ENCODE measurements at regions not wholly inside any gene's neighbourhood (a gene's known extent, or its start where the extent isn't known, plus 50 kb on each side); places are given as distances from the start of the nearest gene placed in this dataset.

DNA sequence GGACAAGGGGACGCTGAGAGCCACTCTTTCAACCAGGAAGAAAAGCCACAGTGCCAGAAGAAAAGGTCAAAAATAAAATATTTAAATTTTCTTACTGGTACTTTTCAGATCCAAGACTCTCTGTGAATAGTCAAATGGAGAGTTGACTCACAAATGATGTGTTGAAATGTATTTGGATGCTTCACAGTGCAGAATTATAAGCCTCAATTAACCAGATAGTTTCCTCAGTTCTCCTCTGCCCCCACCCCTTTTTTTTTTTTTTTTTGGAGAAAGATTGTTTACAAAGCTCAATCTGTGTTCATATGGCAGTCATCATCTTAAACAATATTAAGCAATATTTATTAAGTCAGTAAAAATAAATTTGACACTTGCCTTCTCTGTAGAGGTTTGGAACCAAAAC lies 470.8 kb downstream of the FGF9 start:
- Histone ChIP-seq H3K4me1 (ENCODE audit: control insufficient read depth in 2 of 2, insufficient read depth in 2 of 2, low read length in 2 of 2) (no peaks in the 10 kb centered on the region), H3K36me3 (ENCODE audit: control insufficient read depth in 2 of 2, insufficient read depth in 2 of 2, low read length in 2 of 2) (no peaks in the 10 kb centered on the region), H3K27ac (ENCODE audit: low read depth in 2 of 2, low read length in 2 of 2) (no peak overlapping the region), H3K9ac (ENCODE audit: low read depth in 1 of 2, low read length in 2 of 2) (no peak overlapping the region), H3K27me3 (ENCODE audit: control insufficient read depth in 2 of 2, insufficient read depth in 2 of 2, low read length in 2 of 2) (no peaks in the 10 kb centered on the region), H3K9me3 (ENCODE audit: control insufficient read depth in 2 of 2, low read length in 2 of 2) (no peaks in the 10 kb centered on the region), H3K4me3 (ENCODE audit: low read length in 2 of 2) (no peak overlapping the region)

DNA sequence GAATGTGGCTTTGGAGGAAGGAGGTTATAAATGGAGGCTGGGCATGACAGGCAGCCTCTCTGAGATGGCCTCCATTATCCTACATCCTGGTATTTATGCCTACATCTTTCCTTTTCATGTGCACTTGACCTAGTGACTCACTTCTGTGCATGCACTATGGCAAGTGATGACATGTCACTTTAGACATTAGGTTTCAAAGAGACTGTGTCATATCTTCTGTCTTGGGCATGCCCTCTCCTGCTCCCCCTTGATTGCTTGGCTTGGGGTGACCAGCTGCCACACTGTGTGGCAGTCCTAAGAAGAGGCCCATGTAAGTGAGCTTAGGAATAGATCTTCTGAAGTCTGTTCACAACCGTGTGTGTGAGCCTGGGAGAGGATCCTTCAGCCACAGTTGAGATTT lies 472.8 kb downstream of the FGF9 start:
- H3K27me3 ChIP-seq (ENCODE audit: control insufficient read depth in 2 of 2, insufficient read depth in 2 of 2, low read length in 2 of 2) = no peaks in the 10 kb centered on the region
- H3K9me3 ChIP-seq (ENCODE audit: control insufficient read depth in 2 of 2, low read length in 2 of 2) = no peaks in the 10 kb centered on the region
- H3K36me3 ChIP-seq (ENCODE audit: control insufficient read depth in 2 of 2, insufficient read depth in 2 of 2, low read length in 2 of 2) = no peaks in the 10 kb centered on the region
- no peak overlapping the region for H3K9ac ChIP-seq (ENCODE audit: low read depth in 1 of 2, low read length in 2 of 2)
- H3K4me1 ChIP-seq (ENCODE audit: control insufficient read depth in 2 of 2, insufficient read depth in 2 of 2, low read length in 2 of 2) = no peaks in the 10 kb centered on the region
- H3K4me3 ChIP-seq (ENCODE audit: low read length in 2 of 2) = no peak overlapping the region
- H3K27ac ChIP-seq (ENCODE audit: low read depth in 2 of 2, low read length in 2 of 2) = no peak overlapping the region

DNA sequence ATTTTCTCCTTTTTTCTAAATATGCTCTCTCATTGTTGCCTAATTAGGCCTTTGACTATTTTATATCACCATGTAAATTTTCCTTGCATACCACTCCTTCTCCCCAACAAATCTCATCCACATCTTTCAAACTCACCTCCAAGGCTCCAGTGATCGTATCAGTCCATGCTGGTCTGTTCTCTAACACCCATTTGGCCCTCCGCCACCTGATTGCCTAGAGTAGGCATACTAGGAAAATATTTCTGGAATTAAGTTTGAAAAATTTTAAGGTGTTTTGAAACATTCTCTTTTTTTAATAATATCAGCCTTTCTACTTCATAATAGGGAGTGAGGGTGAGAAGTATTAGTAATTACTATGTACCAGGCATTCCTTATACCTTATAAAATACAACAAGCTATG lies 473.9 kb downstream of the FGF9 start:
- Histone ChIP-seq H3K36me3 (ENCODE audit: control insufficient read depth in 2 of 2, insufficient read depth in 2 of 2, low read length in 2 of 2) (no peaks in the 10 kb centered on the region), H3K4me3 (ENCODE audit: low read length in 2 of 2) (no peak overlapping the region), H3K9me3 (ENCODE audit: control insufficient read depth in 2 of 2, low read length in 2 of 2) (no peaks in the 10 kb centered on the region), H3K9ac (ENCODE audit: low read depth in 1 of 2, low read length in 2 of 2) (no peak overlapping the region), H3K4me1 (ENCODE audit: control insufficient read depth in 2 of 2, insufficient read depth in 2 of 2, low read length in 2 of 2) (no peaks in the 10 kb centered on the region), H3K27ac (ENCODE audit: low read depth in 2 of 2, low read length in 2 of 2) (no peak overlapping the region), H3K27me3 (ENCODE audit: control insufficient read depth in 2 of 2, insufficient read depth in 2 of 2, low read length in 2 of 2) (no peaks in the 10 kb centered on the region)

DNA sequence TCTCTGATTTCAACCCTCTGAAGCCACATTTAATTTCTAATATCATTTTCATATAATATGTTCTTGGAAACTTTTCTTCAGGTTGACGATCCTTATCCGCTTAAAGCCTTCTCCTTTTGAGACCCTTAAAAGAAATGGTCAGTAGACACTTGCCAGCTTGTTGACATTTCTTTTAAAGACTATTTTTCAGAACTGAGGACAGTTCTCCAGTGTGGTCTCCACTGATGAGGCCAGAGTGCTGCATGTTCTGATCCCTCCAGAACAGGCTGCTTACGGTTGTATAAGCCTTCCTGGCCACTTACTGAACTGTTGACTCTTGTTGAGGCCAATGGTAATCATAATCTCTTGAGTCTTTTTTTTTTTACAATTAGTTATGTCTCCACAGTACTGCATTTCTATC lies 477.3 kb downstream of the FGF9 start:
- Histone ChIP-seq H3K27ac (ENCODE audit: low read depth in 2 of 2, low read length in 2 of 2) (no peak overlapping the region), H3K27me3 (ENCODE audit: control insufficient read depth in 2 of 2, insufficient read depth in 2 of 2, low read length in 2 of 2) (no peaks in the 10 kb centered on the region), H3K36me3 (ENCODE audit: control insufficient read depth in 2 of 2, insufficient read depth in 2 of 2, low read length in 2 of 2) (no peaks in the 10 kb centered on the region), H3K9me3 (ENCODE audit: control insufficient read depth in 2 of 2, low read length in 2 of 2) (no peaks in the 10 kb centered on the region), H3K4me1 (ENCODE audit: control insufficient read depth in 2 of 2, insufficient read depth in 2 of 2, low read length in 2 of 2) (no peaks in the 10 kb centered on the region), H3K4me3 (ENCODE audit: low read length in 2 of 2) (no peak overlapping the region), H3K9ac (ENCODE audit: low read depth in 1 of 2, low read length in 2 of 2) (no peak overlapping the region)

DNA sequence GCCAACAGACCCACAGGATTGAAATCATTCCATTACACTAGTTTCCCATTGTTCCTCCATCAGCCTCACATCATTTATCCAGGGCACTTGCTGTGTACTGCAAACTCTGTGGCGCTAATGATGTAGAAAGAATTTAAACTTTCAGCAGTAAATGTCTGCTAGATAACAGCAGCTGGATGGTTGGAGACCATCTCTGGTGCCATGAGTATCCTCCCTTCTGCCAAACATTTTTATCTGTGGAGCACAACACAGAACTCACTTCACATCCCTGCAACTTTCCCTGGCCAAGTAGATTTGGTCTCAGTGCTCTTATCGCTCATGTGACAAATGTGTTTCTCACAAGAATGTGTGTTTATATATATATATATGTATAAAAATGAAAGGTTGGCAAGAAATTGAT lies 481.9 kb downstream of the FGF9 start:
- H3K4me1 ChIP-seq (ENCODE audit: control insufficient read depth in 2 of 2, insufficient read depth in 2 of 2, low read length in 2 of 2) = no peaks in the 10 kb centered on the region
- H3K27me3 ChIP-seq (ENCODE audit: control insufficient read depth in 2 of 2, insufficient read depth in 2 of 2, low read length in 2 of 2) = no peaks in the 10 kb centered on the region
- H3K36me3 ChIP-seq (ENCODE audit: control insufficient read depth in 2 of 2, insufficient read depth in 2 of 2, low read length in 2 of 2) = no peaks in the 10 kb centered on the region
- H3K9ac ChIP-seq (ENCODE audit: low read depth in 1 of 2, low read length in 2 of 2) = no peak overlapping the region
- H3K27ac ChIP-seq (ENCODE audit: low read depth in 2 of 2, low read length in 2 of 2) = no peak overlapping the region
- no peaks in the 10 kb centered on the region for H3K9me3 ChIP-seq (ENCODE audit: control insufficient read depth in 2 of 2, low read length in 2 of 2)
- H3K4me3 ChIP-seq (ENCODE audit: low read length in 2 of 2) = no peak overlapping the region

DNA sequence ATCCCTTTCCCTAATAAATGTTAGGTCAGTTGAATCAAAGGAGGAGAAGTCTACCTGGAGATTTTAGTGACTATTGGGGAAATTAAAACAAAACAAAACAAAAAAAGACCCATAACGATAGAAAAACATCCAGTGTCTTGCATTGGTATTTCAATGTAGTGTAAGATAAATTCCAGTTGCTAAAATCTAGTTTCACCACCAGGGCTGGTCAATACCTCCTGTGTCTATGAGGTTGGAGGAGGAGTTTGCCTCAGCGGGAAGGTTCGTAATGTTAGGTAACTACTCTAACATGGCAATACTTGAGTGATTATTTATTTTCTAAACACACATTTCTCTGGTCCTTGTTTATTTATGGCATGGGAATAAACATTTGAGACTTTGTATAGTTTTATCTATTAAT lies 483.2 kb downstream of the FGF9 start:
- Histone ChIP-seq H3K9me3 (ENCODE audit: control insufficient read depth in 2 of 2, low read length in 2 of 2) (no peaks in the 10 kb centered on the region), H3K27ac (ENCODE audit: low read depth in 2 of 2, low read length in 2 of 2) (no peak overlapping the region), H3K4me1 (ENCODE audit: control insufficient read depth in 2 of 2, insufficient read depth in 2 of 2, low read length in 2 of 2) (no peaks in the 10 kb centered on the region), H3K9ac (ENCODE audit: low read depth in 1 of 2, low read length in 2 of 2) (no peak overlapping the region), H3K4me3 (ENCODE audit: low read length in 2 of 2) (no peak overlapping the region), H3K36me3 (ENCODE audit: control insufficient read depth in 2 of 2, insufficient read depth in 2 of 2, low read length in 2 of 2) (no peaks in the 10 kb centered on the region), H3K27me3 (ENCODE audit: control insufficient read depth in 2 of 2, insufficient read depth in 2 of 2, low read length in 2 of 2) (no peaks in the 10 kb centered on the region)

DNA sequence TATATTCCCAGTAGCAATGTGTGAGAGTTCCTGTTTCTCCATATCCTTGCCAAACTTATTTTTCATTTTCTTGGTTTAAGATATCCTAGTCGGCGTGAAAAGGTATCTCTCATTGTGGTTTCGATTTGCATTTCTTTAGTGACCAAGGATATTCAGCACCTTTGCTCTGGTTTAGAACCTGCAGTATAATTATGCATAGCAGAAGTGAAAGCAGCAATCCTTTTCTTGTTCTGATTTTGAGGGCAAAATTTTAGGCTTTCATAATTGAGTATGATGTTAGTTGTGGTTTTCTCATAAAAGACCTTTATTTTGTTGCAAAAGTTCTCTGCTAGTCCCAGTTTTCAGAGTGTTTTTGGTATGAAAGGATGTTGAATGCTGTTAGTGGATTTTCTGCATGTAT lies 491.0 kb downstream of the FGF9 start:
- Histone ChIP-seq H3K9me3 (ENCODE audit: control insufficient read depth in 2 of 2, low read length in 2 of 2) (no peaks in the 10 kb centered on the region), H3K27ac (ENCODE audit: low read depth in 2 of 2, low read length in 2 of 2) (no peak overlapping the region), H3K4me1 (ENCODE audit: control insufficient read depth in 2 of 2, insufficient read depth in 2 of 2, low read length in 2 of 2) (no peaks in the 10 kb centered on the region), H3K9ac (ENCODE audit: low read depth in 1 of 2, low read length in 2 of 2) (no peak overlapping the region), H3K36me3 (ENCODE audit: control insufficient read depth in 2 of 2, insufficient read depth in 2 of 2, low read length in 2 of 2) (no peaks in the 10 kb centered on the region), H3K27me3 (ENCODE audit: control insufficient read depth in 2 of 2, insufficient read depth in 2 of 2, low read length in 2 of 2) (no peaks in the 10 kb centered on the region), H3K4me3 (ENCODE audit: low read length in 2 of 2) (no peak overlapping the region)

DNA sequence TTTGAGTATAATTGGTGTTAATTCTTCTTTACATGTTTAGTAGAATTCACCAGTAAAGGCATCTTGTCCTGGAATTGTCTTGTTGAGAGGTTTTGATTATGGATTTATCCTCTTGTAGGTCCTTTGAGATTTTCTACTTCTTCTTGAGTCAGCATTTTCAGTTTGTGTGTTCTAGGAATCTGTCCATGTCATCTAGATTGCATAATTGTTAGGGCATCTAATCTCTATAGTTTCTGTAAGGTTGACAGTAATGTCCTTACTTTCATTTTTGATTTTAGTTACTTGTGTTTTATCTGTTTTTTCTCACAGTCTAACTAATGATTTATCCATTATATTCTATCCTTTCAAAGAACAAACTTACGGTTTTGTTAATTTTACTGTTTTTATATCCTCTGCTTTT lies 492.0 kb downstream of the FGF9 start:
- Histone ChIP-seq H3K9me3 (ENCODE audit: control insufficient read depth in 2 of 2, low read length in 2 of 2) (no peaks in the 10 kb centered on the region), H3K36me3 (ENCODE audit: control insufficient read depth in 2 of 2, insufficient read depth in 2 of 2, low read length in 2 of 2) (no peaks in the 10 kb centered on the region), H3K27ac (ENCODE audit: low read depth in 2 of 2, low read length in 2 of 2) (no peak overlapping the region), H3K9ac (ENCODE audit: low read depth in 1 of 2, low read length in 2 of 2) (no peak overlapping the region), H3K4me3 (ENCODE audit: low read length in 2 of 2) (no peak overlapping the region), H3K27me3 (ENCODE audit: control insufficient read depth in 2 of 2, insufficient read depth in 2 of 2, low read length in 2 of 2) (no peaks in the 10 kb centered on the region), H3K4me1 (ENCODE audit: control insufficient read depth in 2 of 2, insufficient read depth in 2 of 2, low read length in 2 of 2) (no peaks in the 10 kb centered on the region)

DNA sequence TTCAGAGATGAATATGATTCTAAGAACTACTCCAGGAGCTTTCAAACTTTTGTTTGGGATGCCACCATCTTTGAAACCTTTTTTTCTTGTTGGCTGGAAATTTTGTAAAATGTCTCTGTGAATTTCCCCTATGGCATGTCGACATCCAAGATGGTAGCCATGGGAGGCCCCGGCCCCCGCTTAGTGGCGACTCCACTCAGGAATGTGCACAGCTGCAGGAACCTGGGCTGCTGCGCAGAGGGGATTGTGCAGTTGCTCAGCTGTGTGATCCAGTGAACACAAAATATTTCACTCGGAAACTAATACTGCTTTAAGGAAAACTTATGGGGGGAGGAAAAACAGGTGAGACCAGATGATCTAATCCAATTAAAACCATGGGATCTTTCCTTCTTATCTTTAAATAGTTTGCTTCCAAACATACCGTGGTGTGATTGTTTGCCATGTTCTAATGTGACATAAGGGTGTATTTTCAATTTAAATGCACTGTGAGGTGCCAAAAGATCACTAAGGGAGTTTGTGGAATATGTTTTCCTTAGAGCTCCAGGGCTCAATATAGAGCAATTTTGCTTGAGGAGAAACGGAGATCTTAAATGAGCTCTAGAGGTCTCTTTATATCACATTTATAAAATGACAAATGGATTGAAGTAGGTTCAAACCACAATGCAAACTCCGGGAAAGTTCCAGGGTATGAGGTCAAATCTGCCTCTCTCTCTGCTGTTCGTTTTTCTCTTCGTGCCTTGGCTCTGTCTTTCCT lies 497.7 kb downstream of the FGF9 start:
- Histone ChIP-seq H3K27me3 (ENCODE audit: control insufficient read depth in 2 of 2, insufficient read depth in 2 of 2, low read length in 2 of 2) (no peaks in the 10 kb centered on the region), H3K4me1 (ENCODE audit: control insufficient read depth in 2 of 2, insufficient read depth in 2 of 2, low read length in 2 of 2) (no peaks in the 10 kb centered on the region), H3K27ac (ENCODE audit: low read depth in 2 of 2, low read length in 2 of 2) (no peak overlapping the region), H3K9me3 (ENCODE audit: control insufficient read depth in 2 of 2, low read length in 2 of 2) (no peaks in the 10 kb centered on the region), H3K4me3 (ENCODE audit: low read length in 2 of 2) (no peak overlapping the region), H3K9ac (ENCODE audit: low read depth in 1 of 2, low read length in 2 of 2) (no peak overlapping the region), H3K36me3 (ENCODE audit: control insufficient read depth in 2 of 2, insufficient read depth in 2 of 2, low read length in 2 of 2) (no peaks in the 10 kb centered on the region)

DNA sequence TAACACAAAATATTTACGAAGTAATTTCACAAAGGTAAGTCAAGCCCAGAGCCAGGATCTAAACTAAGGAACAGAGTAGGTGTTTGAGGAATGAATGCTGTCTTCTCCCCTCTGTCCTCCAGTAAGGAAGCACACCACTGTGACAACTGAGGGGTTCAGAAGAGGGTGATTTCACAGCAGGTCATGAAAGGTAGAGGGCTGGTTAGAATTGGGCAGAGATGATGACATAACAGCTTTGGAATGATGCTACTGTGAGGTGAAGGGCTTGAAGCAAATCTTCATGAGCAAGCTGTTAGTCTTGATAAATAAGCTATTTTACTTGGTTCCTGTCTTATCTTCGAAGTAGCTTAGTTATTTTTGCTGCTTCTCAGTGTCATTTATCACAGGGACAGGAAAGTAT lies 498.6 kb downstream of the FGF9 start:
- Histone ChIP-seq H3K27ac (ENCODE audit: low read depth in 2 of 2, low read length in 2 of 2) (no peak overlapping the region), H3K4me1 (ENCODE audit: control insufficient read depth in 2 of 2, insufficient read depth in 2 of 2, low read length in 2 of 2) (no peaks in the 10 kb centered on the region), H3K9ac (ENCODE audit: low read depth in 1 of 2, low read length in 2 of 2) (no peak overlapping the region), H3K27me3 (ENCODE audit: control insufficient read depth in 2 of 2, insufficient read depth in 2 of 2, low read length in 2 of 2) (no peaks in the 10 kb centered on the region), H3K36me3 (ENCODE audit: control insufficient read depth in 2 of 2, insufficient read depth in 2 of 2, low read length in 2 of 2) (no peaks in the 10 kb centered on the region), H3K4me3 (ENCODE audit: low read length in 2 of 2) (no peak overlapping the region), H3K9me3 (ENCODE audit: control insufficient read depth in 2 of 2, low read length in 2 of 2) (no peaks in the 10 kb centered on the region)

DNA sequence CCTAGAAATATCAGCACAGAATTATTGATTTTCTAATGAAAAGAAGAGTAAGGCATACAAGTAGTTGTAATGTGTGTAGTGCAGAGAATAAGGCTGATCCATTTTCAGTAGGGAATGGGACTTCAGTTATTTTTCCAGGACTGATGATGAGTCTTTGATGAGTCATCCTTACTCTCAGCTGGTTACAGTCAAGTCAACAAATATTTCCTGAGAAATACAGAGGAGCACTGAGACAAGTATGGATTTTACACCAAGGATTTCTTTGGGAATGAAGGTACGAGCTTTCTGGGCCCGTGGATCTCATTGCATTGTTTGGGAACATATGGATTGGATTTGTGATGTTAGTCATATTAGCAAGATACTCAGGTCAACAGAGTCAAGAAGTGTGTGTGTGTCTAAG lies 502.7 kb downstream of the FGF9 start:
- Histone ChIP-seq H3K4me3 (ENCODE audit: low read length in 2 of 2) (no peak overlapping the region), H3K27me3 (ENCODE audit: control insufficient read depth in 2 of 2, insufficient read depth in 2 of 2, low read length in 2 of 2) (no peaks in the 10 kb centered on the region), H3K9me3 (ENCODE audit: control insufficient read depth in 2 of 2, low read length in 2 of 2) (no peaks in the 10 kb centered on the region), H3K9ac (ENCODE audit: low read depth in 1 of 2, low read length in 2 of 2) (no peak overlapping the region), H3K4me1 (ENCODE audit: control insufficient read depth in 2 of 2, insufficient read depth in 2 of 2, low read length in 2 of 2) (no peaks in the 10 kb centered on the region), H3K27ac (ENCODE audit: low read depth in 2 of 2, low read length in 2 of 2) (no peak overlapping the region), H3K36me3 (ENCODE audit: control insufficient read depth in 2 of 2, insufficient read depth in 2 of 2, low read length in 2 of 2) (no peaks in the 10 kb centered on the region)

Data from mucosa of rectum (tissue), 2 donors.